Medulla oblongata (tissue), 1 donor: ENCODE measurements at regions not wholly inside any gene's neighbourhood (a gene's known extent, or its start where the extent isn't known, plus 50 kb on each side); places are given as distances from the start of the nearest gene placed in this dataset.
"Not testable (repeated sequence)": the region's sequence is repeated elsewhere in the genome, so short reads cannot be mapped to it uniquely, and the experiment has no call there.

Experiments
- DNase-seq: peaks from one replicate; pipeline ENCODE4 v3.0.0-alpha.2; 2015; ENCODE audit errors: extremely low spot score

- no peak for DNase-seq
These were observed 102.6 kb downstream of the CAAP1 start for GRCh38 chr9:26789959-26790358.

DNA sequence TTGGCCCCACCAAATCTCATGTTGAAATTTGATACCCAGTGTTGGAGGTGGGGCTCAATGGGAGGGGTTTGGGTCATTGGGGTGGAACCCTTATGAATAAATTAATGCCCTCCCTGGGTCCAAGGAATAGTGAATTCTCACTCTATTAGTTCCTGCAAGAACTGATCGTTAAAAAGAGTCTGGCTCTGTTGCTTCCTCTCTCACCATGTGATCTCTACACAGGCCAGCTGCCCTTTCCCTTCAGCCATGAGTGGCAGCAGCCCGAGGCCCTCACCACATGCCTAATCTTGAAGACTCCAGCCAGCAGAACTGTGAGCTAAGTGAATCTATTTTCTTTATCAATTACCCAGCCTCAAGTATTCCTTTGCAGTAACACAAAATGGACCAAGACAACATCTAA is 106.0 kb downstream of the CAAP1 start:
- DNase-seq, result no peak

DNA sequence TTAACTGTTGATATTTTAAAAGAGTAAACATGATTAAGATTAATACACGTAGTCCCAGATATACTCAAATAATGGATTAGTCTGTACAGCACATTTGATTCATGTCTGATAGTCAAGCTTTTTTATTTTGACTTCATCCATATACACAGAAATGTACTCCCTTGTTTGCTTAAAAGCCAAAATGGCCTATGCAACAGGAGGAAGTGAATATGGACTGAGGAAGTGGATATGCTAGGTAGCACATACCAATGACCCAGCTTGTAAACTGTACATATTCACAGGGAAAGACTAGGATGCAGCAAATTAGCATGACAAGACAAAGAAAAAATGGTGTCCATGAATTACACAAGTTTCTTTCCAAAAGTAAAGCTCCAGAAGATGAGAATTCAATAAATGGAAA is 109.7 kb downstream of the CAAP1 start:
- no peak for DNase-seq

- DNase-seq, result no peak
These were observed 110.7 kb downstream of the CAAP1 start for GRCh38 chr9:26781906-26782305.

- not testable (repeated sequence) for DNase-seq
These were observed 112.3 kb downstream of the CAAP1 start for GRCh38 chr9:26780307-26780706.

DNA sequence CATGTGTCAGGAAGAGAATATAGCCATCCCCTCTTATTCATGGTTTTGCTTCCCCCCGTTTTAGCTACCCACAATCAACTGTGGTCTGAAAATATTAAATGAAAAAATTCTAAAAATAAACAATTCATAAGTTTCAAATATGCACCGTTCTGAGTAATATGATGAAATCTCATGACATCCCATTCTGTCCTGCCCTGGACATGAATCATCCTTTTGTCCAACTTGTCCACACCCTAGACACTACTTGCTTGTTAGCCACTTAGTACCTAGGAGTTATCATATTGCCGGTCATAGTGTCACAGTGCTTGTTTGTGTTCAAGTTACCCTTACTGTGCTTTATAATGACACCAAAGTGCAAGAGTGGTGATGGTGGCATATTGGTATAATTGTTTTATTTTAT is 113.5 kb downstream of the CAAP1 start:
- no peak for DNase-seq

GRCh38 chr9:26775391-26775790 is 117.2 kb downstream of the CAAP1 start:
- DNase-seq, result no peak

DNA sequence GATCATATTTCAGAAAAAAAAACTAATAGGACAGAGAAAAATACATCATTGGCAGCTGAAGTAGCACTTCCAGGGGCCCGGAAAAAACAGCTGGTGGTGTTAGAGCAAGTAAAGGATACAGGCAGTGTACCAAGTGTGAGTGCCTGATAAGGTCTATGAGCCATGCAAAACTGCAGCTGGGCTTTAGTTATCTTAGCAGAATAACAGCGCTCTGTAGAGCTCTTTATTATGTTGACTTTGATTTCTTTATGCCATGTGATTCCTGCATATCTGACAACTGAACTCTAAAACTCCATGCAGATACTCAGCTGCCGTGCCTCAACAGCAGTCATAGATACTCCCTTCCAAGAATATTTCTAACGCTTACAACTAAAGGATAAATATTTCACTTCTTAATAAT is 119.5 kb downstream of the CAAP1 start:
- no peak for DNase-seq

- DNase-seq, result no peak
These were observed 121.8 kb downstream of the CAAP1 start for GRCh38 chr9:26770821-26771220.

- no peak for DNase-seq
These were observed 124.5 kb downstream of the CAAP1 start for GRCh38 chr9:26768145-26768544.

DNA sequence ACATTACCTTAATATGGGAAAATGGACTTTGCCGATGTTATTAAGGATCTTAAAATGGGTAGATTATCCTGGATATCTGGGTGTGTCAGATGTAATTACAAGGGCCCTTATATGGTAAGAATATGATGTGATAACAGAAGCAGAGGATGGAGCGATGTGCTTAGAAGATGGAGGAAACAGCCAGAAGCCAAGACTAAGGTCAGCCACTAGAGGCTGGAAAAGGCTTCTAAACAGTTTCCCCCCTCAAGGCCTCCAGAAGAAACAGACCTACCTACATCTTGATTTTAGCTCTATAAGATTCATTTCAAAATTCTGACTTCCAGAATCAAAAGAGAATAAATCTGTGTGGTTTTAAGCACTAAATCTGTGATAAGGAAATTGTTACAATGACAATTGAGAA is 131.9 kb downstream of the CAAP1 start:
- DNase-seq, result no peak

GRCh38 chr9:26758655-26759054 is 133.9 kb downstream of the CAAP1 start:
- DNase-seq, result no peak

- peak; percentile 58 for DNase-seq
These were observed 135.7 kb downstream of the CAAP1 start for GRCh38 chr9:26756881-26757280.

- no peak for DNase-seq
These were observed 137.1 kb downstream of the CAAP1 start for GRCh38 chr9:26755476-26755875.

GRCh38 chr9:26754509-26755164 is 138.0 kb downstream of the CAAP1 start:
- no peak for DNase-seq

DNA sequence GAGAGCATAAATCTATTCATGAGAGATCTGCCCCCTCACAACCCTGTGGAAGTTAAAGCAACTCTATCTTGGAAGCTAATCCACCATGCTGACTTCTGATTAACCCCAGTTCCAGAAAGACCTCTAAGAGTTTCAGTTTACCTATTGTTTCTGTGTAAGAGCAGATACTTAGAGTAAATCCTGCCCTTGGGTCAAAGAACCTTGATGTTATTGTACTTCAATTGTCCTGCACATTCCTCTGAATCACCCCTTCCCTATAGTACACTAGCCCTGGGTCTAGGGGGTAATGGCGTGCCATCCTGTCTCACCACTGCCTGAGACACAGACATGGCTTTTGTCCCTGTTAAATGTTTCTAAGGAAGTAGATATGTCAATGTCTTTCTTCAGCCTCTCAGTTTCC is 138.6 kb downstream of the CAAP1 start:
- no peak for DNase-seq

GRCh38 chr9:26750162-26750561 is 142.4 kb downstream of the CAAP1 start:
- no peak for DNase-seq

DNA sequence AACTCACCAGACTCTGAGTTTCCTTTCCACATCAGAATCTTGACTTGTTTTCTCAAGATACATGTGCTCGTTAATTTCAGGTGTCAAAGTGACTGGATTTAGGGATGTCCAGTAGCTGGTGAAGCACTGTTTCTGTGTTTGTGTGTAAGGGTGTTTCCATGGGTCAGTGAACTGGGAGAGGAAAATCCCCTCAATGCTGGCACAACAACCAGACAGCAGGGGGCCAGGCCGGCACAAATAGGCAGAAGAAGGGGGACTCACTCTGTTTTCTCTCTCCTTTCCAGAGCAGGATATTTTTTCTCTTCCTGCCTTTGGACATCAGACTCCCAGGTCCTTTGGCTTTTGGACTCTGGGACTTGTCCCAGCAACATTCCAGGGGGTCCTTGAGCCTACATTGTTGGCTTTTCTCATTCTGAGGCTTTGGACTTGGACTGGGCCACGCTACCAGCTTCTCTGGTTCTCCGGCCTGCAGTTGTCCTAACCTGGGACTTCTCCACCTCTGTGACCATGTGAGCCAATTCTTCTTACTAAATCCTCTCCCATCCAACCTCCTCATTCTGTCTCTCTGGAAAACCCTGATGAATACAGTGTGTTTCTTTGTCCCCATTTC is 144.0 kb downstream of the CAAP1 start:
- no peak for DNase-seq

GRCh38 chr9:26747611-26748010 is 145.0 kb downstream of the CAAP1 start:
- DNase-seq, result no peak

- no peak for DNase-seq
These were observed 146.1 kb downstream of the CAAP1 start for GRCh38 chr9:26746357-26747072.

DNA sequence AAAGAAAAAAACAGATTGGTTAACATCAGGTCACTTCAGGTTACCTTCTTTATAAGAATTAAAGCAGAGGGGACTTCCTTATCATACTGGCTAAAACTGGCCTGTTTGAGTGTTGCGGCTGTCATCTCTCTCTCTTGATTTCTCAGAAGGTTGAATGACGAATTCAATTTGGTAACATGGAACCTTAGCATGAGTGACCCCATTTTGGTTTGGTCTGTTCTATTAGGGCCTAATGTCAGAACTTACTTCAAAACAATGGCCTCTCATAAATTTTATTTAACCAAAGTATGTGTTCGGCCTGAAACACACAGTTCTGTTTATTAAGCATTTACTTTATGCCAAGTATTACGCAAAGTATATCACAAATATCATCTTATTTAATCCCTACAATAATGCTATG is 147.5 kb downstream of the CAAP1 start:
- DNase-seq, result no peak

DNA sequence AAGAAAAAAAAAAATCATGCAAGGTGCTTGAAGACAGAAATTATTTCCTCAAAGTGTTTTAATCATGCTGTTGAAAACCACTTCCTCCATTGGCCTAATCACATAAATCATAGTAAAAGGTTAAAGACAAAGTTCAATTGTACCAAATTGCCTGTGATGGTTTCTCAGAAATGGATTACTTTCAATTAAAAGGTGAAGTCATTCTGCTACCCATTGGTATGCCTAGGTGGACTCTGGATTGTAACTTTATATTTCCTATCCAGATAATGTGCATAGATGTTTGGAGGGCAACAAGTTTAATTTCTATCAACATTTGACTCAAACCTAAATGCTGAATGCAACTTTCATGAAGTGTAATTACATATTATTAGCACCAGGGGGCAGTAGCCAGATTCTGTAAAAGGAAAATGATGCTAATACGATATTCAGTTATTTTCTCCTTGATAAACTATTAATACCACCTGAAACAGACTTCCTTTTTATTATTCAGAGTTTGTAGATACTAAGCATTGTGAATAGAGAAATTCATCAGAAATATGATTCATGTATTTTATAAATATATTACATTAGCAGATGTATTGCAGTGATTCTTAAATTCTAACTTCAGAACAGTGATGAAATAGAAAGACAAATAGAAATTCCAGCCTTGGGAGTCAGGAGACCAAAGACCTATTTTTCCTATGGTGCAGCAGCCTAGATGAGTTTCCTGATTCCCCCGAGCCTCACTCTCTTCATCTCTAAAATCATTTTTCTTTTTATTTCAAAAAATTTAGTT is 148.2 kb downstream of the CAAP1 start:
- peak; percentile 32 for DNase-seq
